ENCODE measurements at regions not wholly inside any gene's neighbourhood (a gene's known extent, or its start where the extent isn't known, plus 50 kb on each side); places are given as distances from the start of the nearest gene placed in this dataset.

DNA sequence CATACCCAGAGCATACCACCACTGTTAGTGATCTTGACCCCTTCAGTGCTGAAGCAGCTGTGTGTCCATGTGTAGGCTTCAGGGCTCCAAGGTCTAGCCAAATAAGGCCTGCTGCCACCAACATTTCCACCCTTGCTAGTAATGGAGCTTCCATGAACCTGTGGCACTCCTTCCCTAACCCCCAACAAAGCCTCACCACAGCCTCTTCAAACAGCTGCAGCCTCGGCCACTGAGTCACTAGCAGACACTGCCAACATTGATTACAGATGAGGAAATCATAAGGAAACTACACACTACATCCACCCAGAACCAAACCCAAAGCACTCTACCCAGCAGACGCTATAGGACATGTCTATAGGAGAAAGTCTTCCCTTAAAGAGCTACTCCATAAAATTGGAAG is 610.7 kb downstream of the KCNJ2 start:
- WGBS, result 89% methylated on average over 2 of the region's 2 CpGs
- TF ChIP-seq, protein P1, sequence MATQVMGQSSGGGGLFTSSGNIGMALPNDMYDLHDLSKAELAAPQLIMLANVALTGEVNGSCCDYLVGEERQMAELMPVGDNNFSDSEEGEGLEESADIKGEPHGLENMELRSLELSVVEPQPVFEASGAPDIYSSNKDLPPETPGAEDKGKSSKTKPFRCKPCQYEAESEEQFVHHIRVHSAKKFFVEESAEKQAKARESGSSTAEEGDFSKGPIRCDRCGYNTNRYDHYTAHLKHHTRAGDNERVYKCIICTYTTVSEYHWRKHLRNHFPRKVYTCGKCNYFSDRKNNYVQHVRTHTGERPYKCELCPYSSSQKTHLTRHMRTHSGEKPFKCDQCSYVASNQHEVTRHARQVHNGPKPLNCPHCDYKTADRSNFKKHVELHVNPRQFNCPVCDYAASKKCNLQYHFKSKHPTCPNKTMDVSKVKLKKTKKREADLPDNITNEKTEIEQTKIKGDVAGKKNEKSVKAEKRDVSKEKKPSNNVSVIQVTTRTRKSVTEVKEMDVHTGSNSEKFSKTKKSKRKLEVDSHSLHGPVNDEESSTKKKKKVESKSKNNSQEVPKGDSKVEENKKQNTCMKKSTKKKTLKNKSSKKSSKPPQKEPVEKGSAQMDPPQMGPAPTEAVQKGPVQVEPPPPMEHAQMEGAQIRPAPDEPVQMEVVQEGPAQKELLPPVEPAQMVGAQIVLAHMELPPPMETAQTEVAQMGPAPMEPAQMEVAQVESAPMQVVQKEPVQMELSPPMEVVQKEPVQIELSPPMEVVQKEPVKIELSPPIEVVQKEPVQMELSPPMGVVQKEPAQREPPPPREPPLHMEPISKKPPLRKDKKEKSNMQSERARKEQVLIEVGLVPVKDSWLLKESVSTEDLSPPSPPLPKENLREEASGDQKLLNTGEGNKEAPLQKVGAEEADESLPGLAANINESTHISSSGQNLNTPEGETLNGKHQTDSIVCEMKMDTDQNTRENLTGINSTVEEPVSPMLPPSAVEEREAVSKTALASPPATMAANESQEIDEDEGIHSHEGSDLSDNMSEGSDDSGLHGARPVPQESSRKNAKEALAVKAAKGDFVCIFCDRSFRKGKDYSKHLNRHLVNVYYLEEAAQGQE (IDR thresholded peaks at IDR 0.05), result no peak
- TF ChIP-seq FOXA2 (IDR thresholded peaks at IDR 0.05) (no peak), RXRA (IDR thresholded peaks at IDR 0.05) (no peak), TAF1 (conservative IDR thresholded peaks at IDR 0.05) (no peak), HNF4A (conservative IDR thresholded peaks at IDR 0.05) (no peak), SP1 (IDR thresholded peaks at IDR 0.05) (no peak), FOXA1 (IDR thresholded peaks at IDR 0.05) (no peak), HNF4G (IDR thresholded peaks at IDR 0.05) (no peak), JUND (IDR thresholded peaks at IDR 0.05) (no peak), EGR1 (IDR thresholded peaks at IDR 0.05; ENCODE audit: low read depth in 2 of 2) (no peak), NR2F2 (IDR thresholded peaks at IDR 0.05) (no peak)
- TF ChIP-seq, protein P2, sequence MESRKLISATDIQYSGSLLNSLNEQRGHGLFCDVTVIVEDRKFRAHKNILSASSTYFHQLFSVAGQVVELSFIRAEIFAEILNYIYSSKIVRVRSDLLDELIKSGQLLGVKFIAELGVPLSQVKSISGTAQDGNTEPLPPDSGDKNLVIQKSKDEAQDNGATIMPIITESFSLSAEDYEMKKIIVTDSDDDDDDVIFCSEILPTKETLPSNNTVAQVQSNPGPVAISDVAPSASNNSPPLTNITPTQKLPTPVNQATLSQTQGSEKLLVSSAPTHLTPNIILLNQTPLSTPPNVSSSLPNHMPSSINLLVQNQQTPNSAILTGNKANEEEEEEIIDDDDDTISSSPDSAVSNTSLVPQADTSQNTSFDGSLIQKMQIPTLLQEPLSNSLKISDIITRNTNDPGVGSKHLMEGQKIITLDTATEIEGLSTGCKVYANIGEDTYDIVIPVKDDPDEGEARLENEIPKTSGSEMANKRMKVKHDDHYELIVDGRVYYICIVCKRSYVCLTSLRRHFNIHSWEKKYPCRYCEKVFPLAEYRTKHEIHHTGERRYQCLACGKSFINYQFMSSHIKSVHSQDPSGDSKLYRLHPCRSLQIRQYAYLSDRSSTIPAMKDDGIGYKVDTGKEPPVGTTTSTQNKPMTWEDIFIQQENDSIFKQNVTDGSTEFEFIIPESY (IDR thresholded peaks at IDR 0.05), result no peak
- TF ChIP-seq, protein P3, sequence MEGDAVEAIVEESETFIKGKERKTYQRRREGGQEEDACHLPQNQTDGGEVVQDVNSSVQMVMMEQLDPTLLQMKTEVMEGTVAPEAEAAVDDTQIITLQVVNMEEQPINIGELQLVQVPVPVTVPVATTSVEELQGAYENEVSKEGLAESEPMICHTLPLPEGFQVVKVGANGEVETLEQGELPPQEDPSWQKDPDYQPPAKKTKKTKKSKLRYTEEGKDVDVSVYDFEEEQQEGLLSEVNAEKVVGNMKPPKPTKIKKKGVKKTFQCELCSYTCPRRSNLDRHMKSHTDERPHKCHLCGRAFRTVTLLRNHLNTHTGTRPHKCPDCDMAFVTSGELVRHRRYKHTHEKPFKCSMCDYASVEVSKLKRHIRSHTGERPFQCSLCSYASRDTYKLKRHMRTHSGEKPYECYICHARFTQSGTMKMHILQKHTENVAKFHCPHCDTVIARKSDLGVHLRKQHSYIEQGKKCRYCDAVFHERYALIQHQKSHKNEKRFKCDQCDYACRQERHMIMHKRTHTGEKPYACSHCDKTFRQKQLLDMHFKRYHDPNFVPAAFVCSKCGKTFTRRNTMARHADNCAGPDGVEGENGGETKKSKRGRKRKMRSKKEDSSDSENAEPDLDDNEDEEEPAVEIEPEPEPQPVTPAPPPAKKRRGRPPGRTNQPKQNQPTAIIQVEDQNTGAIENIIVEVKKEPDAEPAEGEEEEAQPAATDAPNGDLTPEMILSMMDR (IDR thresholded peaks at IDR 0.05; ENCODE audit: low read depth, low read length, missing input control), result no peak
- TF ChIP-seq, protein P4, sequence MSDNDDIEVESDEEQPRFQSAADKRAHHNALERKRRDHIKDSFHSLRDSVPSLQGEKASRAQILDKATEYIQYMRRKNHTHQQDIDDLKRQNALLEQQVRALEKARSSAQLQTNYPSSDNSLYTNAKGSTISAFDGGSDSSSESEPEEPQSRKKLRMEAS (IDR thresholded peaks at IDR 0.05), result no peak
- TF ChIP-seq, protein P5, sequence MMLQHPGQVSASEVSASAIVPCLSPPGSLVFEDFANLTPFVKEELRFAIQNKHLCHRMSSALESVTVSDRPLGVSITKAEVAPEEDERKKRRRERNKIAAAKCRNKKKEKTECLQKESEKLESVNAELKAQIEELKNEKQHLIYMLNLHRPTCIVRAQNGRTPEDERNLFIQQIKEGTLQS (IDR thresholded peaks at IDR 0.05), result no peak
- no peak overlapping the region for H3K27ac ChIP-seq (ENCODE audit: low read depth in 1 of 2, low read length in 2 of 2)
- H3K9ac ChIP-seq (ENCODE audit: low read depth in 1 of 2, low read length in 2 of 2), result no peak overlapping the region
- H3K9me3 ChIP-seq (ENCODE audit: control insufficient read depth in 4 of 4, low read length in 3 of 4), result no peaks in the 10 kb centered on the region
- no peak overlapping the region for H3K4me3 ChIP-seq (ENCODE audit: low read depth in 1 of 3, low read length in 3 of 3)
- H3K36me3 ChIP-seq (ENCODE audit: control insufficient read depth in 4 of 4, insufficient read depth in 3 of 4, low read depth in 1 of 4, low read length in 3 of 4), result no peaks in the 10 kb centered on the region
- DNase-seq (ENCODE audit: low spot score), result no peak
- H3K4me1 ChIP-seq (ENCODE audit: control insufficient read depth in 4 of 4, insufficient read depth in 4 of 4, low read length in 3 of 4), result no peaks in the 10 kb centered on the region
- no peaks in the 10 kb centered on the region for H3K27me3 ChIP-seq (ENCODE audit: control insufficient read depth in 4 of 4, insufficient read depth in 4 of 4, low read length in 3 of 4)

DNA sequence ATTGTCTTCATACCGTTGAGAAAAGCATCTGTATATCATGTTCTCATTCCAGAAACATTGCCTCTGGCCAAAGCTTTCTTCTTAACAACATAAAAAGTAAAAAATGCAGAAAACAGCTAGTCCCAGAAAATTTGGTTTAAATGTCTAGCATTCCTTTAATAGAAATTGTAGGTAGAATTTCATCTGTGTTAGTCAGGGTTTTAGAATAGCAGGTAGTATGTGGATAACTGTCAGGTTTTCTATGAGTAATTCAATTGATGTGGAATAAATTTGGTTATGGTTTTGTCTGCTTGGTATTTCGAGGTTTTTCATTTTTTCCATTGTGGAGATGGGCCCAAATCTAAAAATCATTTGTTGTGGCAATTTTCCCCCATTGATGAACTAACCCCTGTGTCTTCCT is 616.7 kb downstream of the KCNJ2 start:
- no peak for DNase-seq (ENCODE audit: low spot score)
- Histone ChIP-seq H3K4me1 (ENCODE audit: control insufficient read depth in 4 of 4, insufficient read depth in 4 of 4, low read length in 3 of 4) (no peaks in the 10 kb centered on the region), H3K9me3 (ENCODE audit: control insufficient read depth in 4 of 4, low read length in 3 of 4) (peaks cover 0 to 4% (median 2%) of the 10 kb centered on the region in 4 donors), H3K9ac (ENCODE audit: low read depth in 1 of 2, low read length in 2 of 2) (no peak overlapping the region), H3K36me3 (ENCODE audit: control insufficient read depth in 4 of 4, insufficient read depth in 3 of 4, low read depth in 1 of 4, low read length in 3 of 4) (no peaks in the 10 kb centered on the region), H3K27ac (ENCODE audit: low read depth in 1 of 2, low read length in 2 of 2) (no peak overlapping the region), H3K4me3 (ENCODE audit: low read depth in 1 of 3, low read length in 3 of 3) (no peak overlapping the region), H3K27me3 (ENCODE audit: control insufficient read depth in 4 of 4, insufficient read depth in 4 of 4, low read length in 3 of 4) (no peaks in the 10 kb centered on the region)
- 84% methylated on average over 2 of the region's 2 CpGs for WGBS
- TF ChIP-seq HNF4A (conservative IDR thresholded peaks at IDR 0.05), result no peak
- no peak for TF ChIP-seq RAD21 (IDR thresholded peaks at IDR 0.05)
- TF ChIP-seq FOXA2 (IDR thresholded peaks at IDR 0.05), result no peak
- no peak for TF ChIP-seq GABPA (IDR thresholded peaks at IDR 0.05 in 1 of 2, conservative IDR thresholded peaks at IDR 0.05 in 1 of 2)
- no peak for TF ChIP-seq HNF4G (IDR thresholded peaks at IDR 0.05)
- TF ChIP-seq RXRA (IDR thresholded peaks at IDR 0.05), result no peak
- TF ChIP-seq TAF1 (conservative IDR thresholded peaks at IDR 0.05), result no peak
- no peak for TF ChIP-seq YY1 (IDR thresholded peaks at IDR 0.05)
- no peak for TF ChIP-seq SP1 (IDR thresholded peaks at IDR 0.05)
- TF ChIP-seq, protein P2 (IDR thresholded peaks at IDR 0.05), result no peak
- TF ChIP-seq, protein P3 (IDR thresholded peaks at IDR 0.05; ENCODE audit: low read depth, low read length, missing input control), result no peak
- TF ChIP-seq, protein P4 (IDR thresholded peaks at IDR 0.05), result no peak
- TF ChIP-seq NR2F2 (IDR thresholded peaks at IDR 0.05), result no peak

All from liver (tissue), 8 donors.